Endodermal cell (in vitro differentiated cells): ENCODE measurements at regions not wholly inside any gene's neighbourhood (a gene's known extent, or its start where the extent isn't known, plus 50 kb on each side); places are given as distances from the start of the nearest gene placed in this dataset.
"Not testable (repeated sequence)": the region's sequence is repeated elsewhere in the genome, so short reads cannot be mapped to it uniquely, and the experiment has no call there.

Experiments used
- DNase-seq: peaks from one replicate; pipeline ENCODE4 v3.0.0-alpha.2; 2017
- H3K27ac ChIP-seq: 2 replicates; pipeline ENCODE4 v1.5.1; 2013; ENCODE audit warnings: mild to moderate bottlenecking, low read depth, low read length, moderate library complexity
- H3K27me3 ChIP-seq: 2 replicates; pipeline ENCODE4 v1.6.1; 2013; ENCODE audit warnings: mild to moderate bottlenecking, low read length, moderate library complexity; ENCODE audit not compliant: insufficient read depth, control insufficient read depth, poor library complexity, severe bottlenecking
- H3K36me3 ChIP-seq: 2 replicates; pipeline ENCODE4 v1.7.0; 2013; ENCODE audit warnings: mild to moderate bottlenecking, low read length, moderate library complexity; ENCODE audit not compliant: control insufficient read depth, insufficient read depth
- H3K4me1 ChIP-seq: one replicate; pipeline ENCODE4 v1.7.0; 2013; ENCODE audit warnings: low read length; ENCODE audit not compliant: control insufficient read depth, insufficient read depth
- H3K4me3 ChIP-seq: 2 replicates; pipeline ENCODE4 v1.5.1; 2013; ENCODE audit warnings: mild to moderate bottlenecking, low read length, moderate library complexity
- H3K9ac ChIP-seq: 2 replicates; pipeline ENCODE4 v1.6.1; 2013; ENCODE audit warnings: mild to moderate bottlenecking, low read length, moderate library complexity; ENCODE audit not compliant: poor library complexity, severe bottlenecking; ENCODE audit errors: extremely low read depth
- H3K9me3 ChIP-seq: 2 replicates; pipeline ENCODE4 v1.6.1; 2013; ENCODE audit warnings: mild to moderate bottlenecking, low read length, moderate library complexity; ENCODE audit not compliant: control insufficient read depth
- H3K27ac Mint-ChIP-seq: 2 replicates; pipeline ENCODE4 v1.8.0; 2020; ENCODE audit warnings: mixed read lengths
- H3K27me3 Mint-ChIP-seq: 2 replicates; pipeline ENCODE4 v1.8.0; 2021; ENCODE audit warnings: mild to moderate bottlenecking, mixed read lengths; ENCODE audit not compliant: insufficient read depth
- H3K36me3 Mint-ChIP-seq: 2 replicates; pipeline ENCODE4 v1.8.0; 2020; ENCODE audit warnings: low read depth, mixed read lengths
- H3K4me1 Mint-ChIP-seq: 2 replicates; pipeline ENCODE4 v1.8.0; 2020; ENCODE audit warnings: mixed read lengths
- H3K4me3 Mint-ChIP-seq: 2 replicates; pipeline ENCODE4 v1.8.0; 2020; ENCODE audit warnings: mild to moderate bottlenecking, moderate library complexity, mixed read lengths
- H3K9me3 Mint-ChIP-seq: 2 replicates; pipeline ENCODE4 v1.8.0; 2020; ENCODE audit warnings: mild to moderate bottlenecking, mixed read lengths
- CTCF ChIP-seq: fragments of 200-600 bp; sonication (generic); conservative IDR thresholded peaks from 2 replicates; pipeline ENCODE4 v1.5.0; 2021; ENCODE audit warnings: antibody characterized with exemption, mild to moderate bottlenecking
- WGBS, 2 experiments: methylation state at CpG; one replicate each; pipeline versions ENCODE4 v1.1.5 to v1.1.7; 2013; ENCODE audit warnings: missing lambda C conversion rate in 2 of 2, mixed read lengths in 1 of 2; ENCODE audit not compliant: insufficient coverage in 1 of 2, insufficient read length in 1 of 2; 5-methylcytosine and 5-hydroxymethylcytosine counted together

- no peak for DNase-seq
- Histone ChIP-seq H3K36me3 (no peaks in the 10 kb centered on the region), H3K9ac (no peak overlapping the region), H3K4me3 (no peak overlapping the region), H3K27ac (peak overlapping the region; percentile 47), H3K27me3 (no peaks in the 10 kb centered on the region), H3K4me1 (peaks cover 6% of the 10 kb centered on the region), H3K9me3 (no peaks in the 10 kb centered on the region)
- no peak overlapping the region for H3K4me3 Mint-ChIP-seq
- no peak overlapping the region for H3K27ac Mint-ChIP-seq
- H3K4me1 Mint-ChIP-seq, result no peaks in the 10 kb centered on the region
- H3K27me3 Mint-ChIP-seq, result no peaks in the 10 kb centered on the region
- no peaks in the 10 kb centered on the region for H3K9me3 Mint-ChIP-seq
- no peak for TF ChIP-seq CTCF
- WGBS, 2 experiments, result 79 to 80% methylated on average over 6 of the region's 6 CpGs
- H3K36me3 Mint-ChIP-seq, result no peaks in the 10 kb centered on the region
These were observed 193.6 kb downstream of the JCAD start for GRCh38 chr10:29865700-29866355.

GRCh38 chr10:29862923-29863614 lies 196.3 kb downstream of the JCAD start:
- Mint-ChIP-seq H3K4me1 (peaks cover 4% of the 10 kb centered on the region), H3K4me3 (no peak overlapping the region), H3K27me3 (no peaks in the 10 kb centered on the region), H3K27ac (no peak overlapping the region), H3K36me3 (no peaks in the 10 kb centered on the region), H3K9me3 (no peaks in the 10 kb centered on the region)
- Histone ChIP-seq H3K9me3 (no peaks in the 10 kb centered on the region), H3K36me3 (no peaks in the 10 kb centered on the region), H3K27me3 (peaks cover 4% of the 10 kb centered on the region), H3K4me1 (peaks cover 6% of the 10 kb centered on the region), H3K27ac (no peak overlapping the region), H3K9ac (no peak overlapping the region), H3K4me3 (no peak overlapping the region)
- no peak for TF ChIP-seq CTCF
- no peak for DNase-seq
- 88 to 93% methylated on average over 3 to 4 of the region's 4 CpGs for WGBS, 2 experiments

- Mint-ChIP-seq H3K27me3 (no peaks in the 10 kb centered on the region), H3K4me3 (no peak overlapping the region), H3K4me1 (peaks cover 4% of the 10 kb centered on the region), H3K27ac (no peak overlapping the region), H3K36me3 (no peaks in the 10 kb centered on the region), H3K9me3 (no peaks in the 10 kb centered on the region)
- Histone ChIP-seq H3K4me1 (peaks cover 6% of the 10 kb centered on the region), H3K27ac (no peak overlapping the region), H3K9me3 (no peaks in the 10 kb centered on the region), H3K9ac (no peak overlapping the region), H3K36me3 (no peaks in the 10 kb centered on the region), H3K27me3 (peaks cover 4% of the 10 kb centered on the region), H3K4me3 (no peak overlapping the region)
- no peak for DNase-seq
- 89% methylated on average over 4 of the region's 4 CpGs for WGBS, 2 experiments
- no peak for TF ChIP-seq CTCF
These were observed 197.4 kb downstream of the JCAD start for GRCh38 chr10:29861811-29862505.

- WGBS, 2 experiments, result 95 to 96% methylated on average over 4 to 5 of the region's 5 CpGs
- not testable (repeated sequence) for H3K9me3 Mint-ChIP-seq, H3K4me3 ChIP-seq, H3K27ac Mint-ChIP-seq, H3K4me1 Mint-ChIP-seq, H3K27me3 Mint-ChIP-seq, H3K27me3 ChIP-seq, H3K36me3 Mint-ChIP-seq, H3K36me3 ChIP-seq, DNase-seq, H3K27ac ChIP-seq, H3K4me3 Mint-ChIP-seq, H3K4me1 ChIP-seq, H3K9ac ChIP-seq, H3K9me3 ChIP-seq
These were observed 198.2 kb downstream of the JCAD start for GRCh38 chr10:29861231-29861630.
